H9 (cell line): ENCODE measurements at regions not wholly inside any gene's neighbourhood (a gene's known extent, or its start where the extent isn't known, plus 50 kb on each side); places are given as distances from the start of the nearest gene placed in this dataset.

ENCODE experiments used
- DNase-seq: peaks from one replicate; pipeline ENCODE4 v3.0.0-alpha.2; 2017
- H2AFZ ChIP-seq: one replicate; pipeline ENCODE4 v1.6.1; 2013; ENCODE audit warnings: mild to moderate bottlenecking, low read length, control low read depth, moderate library complexity
- H2AK5ac ChIP-seq: 2 replicates; pipeline ENCODE4 v1.6.1; 2013; ENCODE audit warnings: low read length, control low read depth, mixed read lengths; ENCODE audit not compliant: insufficient read length
- H2BK120ac ChIP-seq: one replicate; pipeline ENCODE4 v1.6.1; 2013; ENCODE audit warnings: low read depth, mild to moderate bottlenecking, low read length, control low read depth, inconsistent platforms; ENCODE audit not compliant: poor library complexity, severe bottlenecking
- H2BK12ac ChIP-seq: 2 replicates; pipeline ENCODE4 v1.6.1; 2013; ENCODE audit warnings: low read length, control low read depth, mixed read lengths, low read depth; ENCODE audit not compliant: insufficient read length
- H2BK15ac ChIP-seq: 2 replicates; pipeline ENCODE4 v1.6.1; 2013; ENCODE audit warnings: low read depth, low read length, control low read depth
- H2BK20ac ChIP-seq: one replicate; pipeline ENCODE4 v1.6.1; 2013; ENCODE audit warnings: low read depth, mild to moderate bottlenecking, low read length, control low read depth, inconsistent platforms; ENCODE audit not compliant: poor library complexity, severe bottlenecking
- H2BK5ac ChIP-seq: 2 replicates; pipeline ENCODE4 v1.6.1; 2013; ENCODE audit warnings: low read length, control low read depth, mixed read lengths; ENCODE audit not compliant: insufficient read length
- H3K14ac ChIP-seq: 2 replicates; pipeline ENCODE4 v1.6.1; 2013; ENCODE audit warnings: low read length, control low read depth; ENCODE audit not compliant: insufficient read depth
- H3K18ac ChIP-seq: 2 replicates; pipeline ENCODE4 v1.6.1; 2013; ENCODE audit warnings: low read depth, mild to moderate bottlenecking, mixed read lengths, low read length, control low read depth; ENCODE audit not compliant: insufficient read length
- H3K23ac ChIP-seq: 2 replicates; pipeline ENCODE4 v1.6.1; 2013; ENCODE audit warnings: low read length, control low read depth, mixed read lengths, low read depth; ENCODE audit not compliant: insufficient read length
- H3K23me2 ChIP-seq: 2 replicates; pipeline ENCODE4 v1.6.1; 2013; ENCODE audit warnings: low read depth, mild to moderate bottlenecking, mixed read lengths, low read length, control low read depth; ENCODE audit not compliant: insufficient read length, poor library complexity, severe bottlenecking
- H3K27ac ChIP-seq: 2 replicates; pipeline ENCODE4 v1.5.1; 2013; ENCODE audit warnings: low read length, control low read depth, mixed read lengths, low read depth; ENCODE audit not compliant: insufficient read length
- H3K27me3 ChIP-seq: 2 replicates; pipeline ENCODE4 v1.6.1; 2013; ENCODE audit warnings: low read length, control low read depth, inconsistent platforms; ENCODE audit not compliant: insufficient read depth
- H3K4ac ChIP-seq: 2 replicates; pipeline ENCODE4 v1.6.1; 2013; ENCODE audit warnings: low read depth, mild to moderate bottlenecking, control low read depth, inconsistent platforms, low read length, moderate library complexity
- H3K4me1 ChIP-seq: 2 replicates; pipeline ENCODE4 v1.6.1; 2013; ENCODE audit warnings: low read length, control low read depth, inconsistent platforms; ENCODE audit not compliant: insufficient read depth
- H3K4me2 ChIP-seq: 2 replicates; pipeline ENCODE4 v1.6.1; 2013; ENCODE audit warnings: low read length, control low read depth, mixed read lengths; ENCODE audit not compliant: insufficient read length, insufficient read depth
- H3K56ac ChIP-seq: 2 replicates; pipeline ENCODE4 v1.6.1; 2013; ENCODE audit warnings: low read depth, mild to moderate bottlenecking, mixed read lengths, low read length, control low read depth; ENCODE audit not compliant: insufficient read length
- H3K79me1 ChIP-seq: 2 replicates; pipeline ENCODE4 v1.6.1; 2013; ENCODE audit warnings: low read depth, mild to moderate bottlenecking, moderate library complexity, low read length, control low read depth, inconsistent platforms; ENCODE audit not compliant: insufficient read depth, poor library complexity, severe bottlenecking
- H3K79me2 ChIP-seq: 2 replicates; pipeline ENCODE4 v1.6.1; 2013; ENCODE audit warnings: low read length, control low read depth, inconsistent platforms; ENCODE audit not compliant: insufficient read depth
- H3K9ac ChIP-seq: 2 replicates; pipeline ENCODE4 v1.6.1; 2013; ENCODE audit warnings: low read length, control low read depth, mixed read lengths; ENCODE audit not compliant: insufficient read length; ENCODE audit errors: extremely low read depth
- H3K9me3 ChIP-seq: one replicate; pipeline ENCODE4 v1.6.1; 2013; ENCODE audit warnings: low read depth, low read length, inconsistent platforms; ENCODE audit not compliant: control insufficient read depth
- H3T11ph ChIP-seq: one replicate; pipeline ENCODE4 v1.6.1; 2013; ENCODE audit warnings: mild to moderate bottlenecking, low read length, control low read depth, inconsistent platforms
- H4K20me1 ChIP-seq: one replicate; pipeline ENCODE4 v1.6.1; 2013; ENCODE audit not compliant: control insufficient read depth, insufficient read length, insufficient read depth
- H4K5ac ChIP-seq: 2 replicates; pipeline ENCODE4 v1.6.1; 2013; ENCODE audit warnings: low read depth, mild to moderate bottlenecking, mixed read lengths, low read length, control low read depth; ENCODE audit not compliant: insufficient read length
- H4K8ac ChIP-seq: replicated peaks from 2 replicates; pipeline ENCODE4 v1.6.1; 2013; ENCODE audit warnings: low read length, control low read depth, mixed read lengths, low read depth; ENCODE audit not compliant: insufficient read length
- H4K91ac ChIP-seq: 2 replicates; pipeline ENCODE4 v1.6.1; 2013; ENCODE audit warnings: low read depth, mild to moderate bottlenecking, moderate library complexity, mixed read lengths, low read length, control low read depth; ENCODE audit not compliant: insufficient read length
- H3K27ac Mint-ChIP-seq, 3 experiments: 2 replicates in 2 of 3; 3 replicates in 1 of 3; pipeline ENCODE4 v1.8.0; 2020 to 2021; ENCODE audit warnings: mixed read lengths in 3 of 3, mild to moderate bottlenecking in 1 of 3, moderate library complexity in 1 of 3
- H3K27me3 Mint-ChIP-seq: 2 replicates; pipeline ENCODE4 v1.8.0; 2021; ENCODE audit warnings: low read depth, mild to moderate bottlenecking, moderate library complexity, mixed read lengths
- H3K36me3 Mint-ChIP-seq, 3 experiments: 2 replicates in 2 of 3; 3 replicates in 1 of 3; pipeline ENCODE4 v1.8.0; 2020 to 2021; ENCODE audit warnings: low read depth in 3 of 3, mixed read lengths in 3 of 3; ENCODE audit not compliant: insufficient read depth in 1 of 3
- H3K4me1 Mint-ChIP-seq, 2 experiments: 2 replicates each; pipeline ENCODE4 v1.8.0; 2020; ENCODE audit warnings: mixed read lengths in 2 of 2
- H3K4me3 Mint-ChIP-seq, 2 experiments: 2 replicates in 1 of 2; 3 replicates in 1 of 2; pipeline ENCODE4 v1.8.0; 2020 to 2021; ENCODE audit warnings: mild to moderate bottlenecking in 2 of 2, mixed read lengths in 2 of 2, moderate library complexity in 1 of 2
- H3K9me3 Mint-ChIP-seq, 2 experiments: 2 replicates in 1 of 2; 3 replicates in 1 of 2; pipeline ENCODE4 v1.8.0; 2020; ENCODE audit warnings: mild to moderate bottlenecking in 2 of 2, mixed read lengths in 2 of 2, moderate library complexity in 1 of 2
- CTCF ChIP-seq: fragments of 200-600 bp; sonication (generic); conservative IDR thresholded peaks from 3 replicates; pipeline ENCODE4 v1.8.0; 2021; ENCODE audit warnings: antibody characterized with exemption, mild to moderate bottlenecking
- WGBS: extraction: QIAGEN DNeasy Blood & Tissue Kit; methylation state at CpG from one replicate; pipeline ENCODE4 v1.1.7; 2013; ENCODE audit warnings: missing lambda C conversion rate, low lambda C conversion rate, mixed read lengths; ENCODE audit not compliant: insufficient read length; ENCODE audit errors: extremely low coverage; 5-methylcytosine and 5-hydroxymethylcytosine counted together

GRCh38 chr14:26965490-26965889 lies 367.7 kb upstream of the NOVA1 start:
- Histone ChIP-seq H4K20me1 (no peaks in the 10 kb centered on the region), H2BK12ac (no peak overlapping the region), H3K79me1 (no peaks in the 10 kb centered on the region), H3K27ac (no peak overlapping the region), H2BK15ac (no peak overlapping the region), H4K91ac (no peak overlapping the region), H3K9me3 (no peaks in the 10 kb centered on the region), H2BK20ac (no peak overlapping the region), H2BK120ac (no peak overlapping the region), H2AK5ac (no peak overlapping the region), H3K23me2 (no peaks in the 10 kb centered on the region), H2AFZ (no peak overlapping the region), H3K4me2 (no peak overlapping the region), H3K4ac (no peak overlapping the region), H3K18ac (no peak overlapping the region), H3K9ac (no peak overlapping the region), H3K23ac (no peak overlapping the region), H3K14ac (no peak overlapping the region), H4K5ac (no peak overlapping the region), H3K79me2 (no peaks in the 10 kb centered on the region), H3K4me1 (peaks cover 3% of the 10 kb centered on the region; the same call in 1 of the 2 replicates), H3K56ac (no peak overlapping the region), H3T11ph (no peak overlapping the region), H2BK5ac (no peak overlapping the region), H3K27me3 (no peaks in the 10 kb centered on the region), H4K8ac (no peak overlapping the region)
- peaks cover 15 to 17% of the 10 kb centered on the region in 2 experiments for H3K4me1 Mint-ChIP-seq
- peaks cover 3% of the 10 kb centered on the region in 2 experiments; a peak in 3 of 5 replicates for H3K9me3 Mint-ChIP-seq
- H3K27me3 Mint-ChIP-seq = no peaks in the 10 kb centered on the region
- no peak for DNase-seq
- H3K4me3 Mint-ChIP-seq = no peak overlapping the region
- peaks cover 0 to 14% (median 3%) of the 10 kb centered on the region in 3 experiments; a peak in 3 of 7 replicates for H3K36me3 Mint-ChIP-seq
- no CpG with 5 or more reads among the region's 7 CpGs for WGBS
- H3K27ac Mint-ChIP-seq = no peak overlapping the region
- TF ChIP-seq CTCF = no peak
